Thyroid gland (tissue), 4 donors: ENCODE measurements at regions not wholly inside any gene's neighbourhood (a gene's known extent, or its start where the extent isn't known, plus 50 kb on each side); places are given as distances from the start of the nearest gene placed in this dataset.

Source experiments
- CTCF ChIP-seq, 6 experiments: fragments of 200-600 bp in 3 of 6; fragments of 450-650 bp in 3 of 6; sonication (generic) in 3 of 6; IDR thresholded peaks; one replicate each; pipeline ENCODE4 v1.5.1; 2016 to 2019; ENCODE audit warnings: antibody characterized with exemption in 6 of 6, mild to moderate bottlenecking in 2 of 6, inconsistent platforms in 1 of 6, moderate library complexity in 1 of 6
- POLR2A ChIP-seq, 2 donors: fragments of 450-650 bp; IDR thresholded peaks; one replicate each; pipeline ENCODE4 v1.6.1; 2017; ENCODE audit warnings: antibody characterized with exemption in 2 of 2, mild to moderate bottlenecking in 2 of 2, moderate library complexity in 1 of 2

GRCh38 chr2:144237830-144238627 is 281.9 kb downstream of the ZEB2 start:
- TF ChIP-seq CTCF (IDR thresholded peaks at IDR 0.05) (no peak), POLR2A (IDR thresholded peaks at IDR 0.05) (no peak)
